Endothelial cell of umbilical vein (primary cell): ENCODE measurements at regions not wholly inside any gene's neighbourhood (a gene's known extent, or its start where the extent isn't known, plus 50 kb on each side); places are given as distances from the start of the nearest gene placed in this dataset.

Source experiments
- EZH2 ChIP-seq: IDR thresholded peaks from 2 replicates; pipeline ENCODE4 v1.6.1; 2012; ENCODE audit warnings: borderline replicate concordance, low read depth, mild to moderate bottlenecking, moderate library complexity, low read length, inconsistent platforms; ENCODE audit not compliant: severe bottlenecking
- JUN ChIP-seq: IDR thresholded peaks from 2 replicates; pipeline ENCODE4 v1.6.1; 2011; ENCODE audit warnings: borderline replicate concordance, low read depth; ENCODE audit not compliant: insufficient read length, insufficient read depth
- TF ChIP-seq, protein P1 (sequence below), 2 donors: IDR thresholded peaks; 1 replicate in 1 of 2; 2 replicates in 1 of 2; pipeline ENCODE4 v1.5.1; 2011; ENCODE audit warnings: low read length in 2 of 2, mild to moderate bottlenecking in 2 of 2, moderate library complexity in 2 of 2, control low read depth in 1 of 2, inconsistent platforms in 1 of 2, low read depth in 1 of 2; ENCODE audit not compliant: insufficient read depth in 1 of 2; ENCODE audit errors: extremely low read depth in 1 of 2

DNA sequence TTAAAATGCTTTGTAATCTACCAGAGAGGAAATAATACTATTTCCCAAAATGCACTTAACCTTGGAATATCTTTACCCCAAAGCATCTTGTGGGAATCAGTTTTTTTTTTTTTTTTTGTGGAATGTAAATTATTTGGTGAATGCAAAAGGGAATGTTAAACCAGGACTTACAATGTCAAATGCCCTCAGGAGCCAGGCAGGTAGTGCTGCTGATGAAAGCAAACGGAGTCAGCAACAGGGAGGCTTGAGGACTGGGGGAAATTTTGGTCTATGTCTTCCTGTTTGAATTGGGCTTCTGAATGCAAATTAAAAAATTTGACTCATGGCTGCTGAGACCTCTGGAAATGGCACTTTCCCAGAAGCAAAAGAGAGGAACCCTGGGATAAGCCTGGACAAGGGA, 96.5 kb upstream of the NLRP1 start:
- no peak for TF ChIP-seq JUN
- TF ChIP-seq, protein P1, sequence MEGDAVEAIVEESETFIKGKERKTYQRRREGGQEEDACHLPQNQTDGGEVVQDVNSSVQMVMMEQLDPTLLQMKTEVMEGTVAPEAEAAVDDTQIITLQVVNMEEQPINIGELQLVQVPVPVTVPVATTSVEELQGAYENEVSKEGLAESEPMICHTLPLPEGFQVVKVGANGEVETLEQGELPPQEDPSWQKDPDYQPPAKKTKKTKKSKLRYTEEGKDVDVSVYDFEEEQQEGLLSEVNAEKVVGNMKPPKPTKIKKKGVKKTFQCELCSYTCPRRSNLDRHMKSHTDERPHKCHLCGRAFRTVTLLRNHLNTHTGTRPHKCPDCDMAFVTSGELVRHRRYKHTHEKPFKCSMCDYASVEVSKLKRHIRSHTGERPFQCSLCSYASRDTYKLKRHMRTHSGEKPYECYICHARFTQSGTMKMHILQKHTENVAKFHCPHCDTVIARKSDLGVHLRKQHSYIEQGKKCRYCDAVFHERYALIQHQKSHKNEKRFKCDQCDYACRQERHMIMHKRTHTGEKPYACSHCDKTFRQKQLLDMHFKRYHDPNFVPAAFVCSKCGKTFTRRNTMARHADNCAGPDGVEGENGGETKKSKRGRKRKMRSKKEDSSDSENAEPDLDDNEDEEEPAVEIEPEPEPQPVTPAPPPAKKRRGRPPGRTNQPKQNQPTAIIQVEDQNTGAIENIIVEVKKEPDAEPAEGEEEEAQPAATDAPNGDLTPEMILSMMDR (IDR thresholded peaks at IDR 0.05; ENCODE audit: extremely low read depth in 1 of 2, insufficient read depth in 1 of 2, low read depth in 1 of 2, low read length in 2 of 2) = no peak
- no peak for TF ChIP-seq EZH2
